ENCODE measurements at regions not wholly inside any gene's neighbourhood (a gene's known extent, or its start where the extent isn't known, plus 50 kb on each side); places are given as distances from the start of the nearest gene placed in this dataset.

DNA sequence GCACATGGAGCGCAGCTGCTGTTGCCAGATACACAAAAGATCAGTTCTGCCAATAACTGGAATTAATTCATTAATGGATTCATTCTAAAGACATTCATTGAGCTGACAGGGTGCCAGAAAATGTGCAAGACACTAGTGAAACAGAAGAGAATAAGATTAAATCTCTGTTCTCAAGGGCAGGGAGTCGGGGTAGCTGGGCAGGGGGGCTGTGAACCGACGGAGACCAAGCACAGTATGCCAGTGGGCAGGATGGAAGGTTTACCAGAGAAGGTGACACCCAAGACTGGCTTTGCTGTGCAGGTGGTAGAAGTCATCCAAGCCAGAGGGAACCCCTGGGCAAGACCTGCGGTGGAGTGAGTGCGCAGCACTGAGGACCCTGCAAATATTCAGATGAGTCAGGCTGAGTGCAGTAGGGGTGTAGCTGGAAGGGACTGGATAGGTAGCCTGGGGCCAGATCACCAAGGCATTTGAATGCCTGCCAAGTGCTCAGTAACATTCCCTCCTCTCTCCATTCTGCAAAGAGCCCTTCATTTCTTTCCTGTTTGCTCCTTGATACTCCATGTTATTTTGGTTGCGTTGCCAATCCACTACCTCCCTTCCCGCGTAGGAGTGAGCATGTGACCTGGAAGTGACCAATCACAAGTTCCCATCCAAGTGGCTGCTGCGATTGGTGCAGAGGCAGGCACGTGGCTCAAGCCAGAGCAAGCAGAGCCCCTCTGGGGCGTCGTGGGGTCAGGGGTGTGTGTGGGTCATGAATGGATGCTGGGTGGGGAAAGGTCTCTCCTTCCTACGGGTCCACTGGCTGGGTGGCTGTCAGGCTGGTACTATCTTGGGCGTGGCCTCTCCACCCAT is 413.1 kb downstream of the PTPRU start:
- H3K36me3 Mint-ChIP-seq (ENCODE audit: insufficient read depth) = no peaks in the 10 kb centered on the region
- DNase-seq (no peak), ATAC-seq (no peak)
- H3K9me3 Mint-ChIP-seq = no peaks in the 10 kb centered on the region
- no peak overlapping the region for H3K4me3 Mint-ChIP-seq
- no peaks in the 10 kb centered on the region for H3K4me1 Mint-ChIP-seq (ENCODE audit: low read depth)
- peaks cover 16% of the 10 kb centered on the region for H3K27me3 Mint-ChIP-seq (ENCODE audit: low read depth)

DNA sequence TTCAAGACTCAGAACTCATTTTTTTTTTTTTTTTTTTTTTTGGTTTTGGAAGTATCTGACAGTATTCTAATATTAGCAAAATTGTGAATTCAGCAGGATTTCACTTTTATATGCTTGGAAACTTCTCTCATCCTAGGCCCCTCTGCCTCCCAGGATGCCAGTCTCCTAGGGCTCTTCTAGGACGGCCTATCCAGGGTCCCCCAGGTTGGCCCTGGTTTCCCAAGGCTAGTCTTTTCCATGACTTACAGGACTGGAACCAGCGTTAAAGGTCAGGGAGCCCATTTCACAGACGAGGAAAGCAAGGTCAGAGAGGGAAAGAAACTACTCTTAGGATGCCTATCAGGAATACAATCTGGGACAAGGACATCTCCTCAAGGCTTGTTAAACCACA is 412.5 kb downstream of the PTPRU start:
- no peak for ATAC-seq
- no peak for DNase-seq
- Mint-ChIP-seq H3K9me3 (no peaks in the 10 kb centered on the region), H3K36me3 (ENCODE audit: insufficient read depth) (no peaks in the 10 kb centered on the region), H3K4me1 (ENCODE audit: low read depth) (no peaks in the 10 kb centered on the region), H3K27me3 (ENCODE audit: low read depth) (peaks cover 13% of the 10 kb centered on the region), H3K4me3 (no peak overlapping the region)

DNA sequence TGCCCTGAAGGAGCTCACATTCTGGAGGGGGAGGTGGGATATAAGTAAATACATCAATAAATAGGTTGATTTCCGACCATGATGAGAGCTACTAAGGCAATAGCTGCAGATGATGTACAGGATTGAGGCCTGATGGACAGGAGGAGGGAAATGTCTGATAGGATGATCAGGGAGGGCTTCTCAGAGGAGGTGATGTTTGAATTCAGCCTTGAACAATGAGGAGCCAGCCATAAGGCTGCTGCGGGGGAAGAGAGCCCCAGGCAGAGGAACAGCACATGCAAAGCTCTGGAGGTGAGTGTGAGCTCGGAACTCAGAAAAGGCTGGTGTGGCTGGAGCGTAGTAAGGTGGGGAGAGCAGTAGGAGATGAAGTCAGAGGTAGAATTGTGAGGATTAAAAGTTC is 411.7 kb downstream of the PTPRU start:
- DNase-seq = no peak
- no peak for ATAC-seq
- H3K4me3 Mint-ChIP-seq = no peak overlapping the region
- H3K36me3 Mint-ChIP-seq (ENCODE audit: insufficient read depth) = no peaks in the 10 kb centered on the region
- H3K4me1 Mint-ChIP-seq (ENCODE audit: low read depth) = no peaks in the 10 kb centered on the region
- peaks cover 9% of the 10 kb centered on the region for H3K27me3 Mint-ChIP-seq (ENCODE audit: low read depth)
- no peaks in the 10 kb centered on the region for H3K9me3 Mint-ChIP-seq

DNA sequence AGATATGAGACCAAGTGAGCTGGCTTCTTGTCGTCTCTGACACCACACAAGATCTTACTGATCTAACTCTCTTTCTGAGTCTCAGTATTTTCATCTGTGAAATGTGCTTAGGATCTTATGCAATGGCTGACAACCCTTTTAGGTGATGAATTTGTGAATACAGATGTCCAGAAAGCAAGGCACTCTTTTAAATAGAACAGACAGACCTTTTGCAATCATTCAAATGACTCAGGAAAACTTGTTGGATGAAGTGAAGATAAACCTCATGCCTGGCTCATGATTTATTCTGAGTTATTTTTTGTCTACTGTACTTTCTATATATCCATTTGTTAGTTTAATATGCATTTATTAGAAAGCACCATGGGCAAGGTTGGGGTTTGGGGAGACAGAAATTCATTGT is 411.3 kb downstream of the PTPRU start:
- H3K4me1 Mint-ChIP-seq (ENCODE audit: low read depth) = no peaks in the 10 kb centered on the region

DNA sequence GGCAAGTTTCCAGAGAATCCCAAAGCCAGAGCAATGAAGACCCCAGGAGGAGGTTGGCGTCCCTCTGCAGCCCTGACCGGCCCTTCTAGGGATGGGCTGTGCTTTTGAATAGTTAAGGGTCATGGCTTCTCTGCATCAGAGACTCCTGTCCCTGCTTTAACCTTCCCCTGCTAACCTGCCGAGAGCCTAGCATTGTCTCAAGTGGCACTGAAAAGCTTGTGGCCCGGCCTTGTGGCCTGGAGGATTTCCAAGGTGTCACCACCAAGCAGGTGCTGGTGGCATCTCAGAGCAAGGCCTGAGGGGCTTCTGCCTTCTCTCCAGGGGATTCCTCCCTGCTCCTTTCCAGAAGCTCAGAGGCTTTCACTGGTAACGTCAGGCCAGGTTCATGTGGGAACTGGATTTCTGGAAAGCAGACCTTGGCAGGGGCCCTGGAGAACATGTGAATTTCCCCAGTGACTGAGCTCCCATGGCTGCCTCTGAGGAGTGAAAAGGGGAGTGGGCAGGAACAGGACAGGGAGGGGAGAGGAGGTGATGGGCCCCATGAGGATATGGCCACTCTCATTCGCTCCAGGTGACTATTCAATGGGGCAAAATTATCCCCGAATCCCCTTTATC is 409.9 kb downstream of the PTPRU start:
- DNase-seq = no peak
- no peaks in the 10 kb centered on the region for H3K9me3 Mint-ChIP-seq
- H3K4me1 Mint-ChIP-seq (ENCODE audit: low read depth) = no peaks in the 10 kb centered on the region
- H3K4me3 Mint-ChIP-seq = no peak overlapping the region
- H3K36me3 Mint-ChIP-seq (ENCODE audit: insufficient read depth) = no peaks in the 10 kb centered on the region
- H3K27me3 Mint-ChIP-seq (ENCODE audit: low read depth) = peaks cover 9% of the 10 kb centered on the region
- ATAC-seq = no peak

More for the DNA sequence above, 411.3 kb downstream of the PTPRU start:
- peaks cover 9% of the 10 kb centered on the region for H3K27me3 Mint-ChIP-seq (ENCODE audit: low read depth)
- no peaks in the 10 kb centered on the region for H3K9me3 Mint-ChIP-seq
- ATAC-seq = no peak
- H3K36me3 Mint-ChIP-seq (ENCODE audit: insufficient read depth) = no peaks in the 10 kb centered on the region
- H3K4me3 Mint-ChIP-seq = no peak overlapping the region
- no peak for DNase-seq

DNA sequence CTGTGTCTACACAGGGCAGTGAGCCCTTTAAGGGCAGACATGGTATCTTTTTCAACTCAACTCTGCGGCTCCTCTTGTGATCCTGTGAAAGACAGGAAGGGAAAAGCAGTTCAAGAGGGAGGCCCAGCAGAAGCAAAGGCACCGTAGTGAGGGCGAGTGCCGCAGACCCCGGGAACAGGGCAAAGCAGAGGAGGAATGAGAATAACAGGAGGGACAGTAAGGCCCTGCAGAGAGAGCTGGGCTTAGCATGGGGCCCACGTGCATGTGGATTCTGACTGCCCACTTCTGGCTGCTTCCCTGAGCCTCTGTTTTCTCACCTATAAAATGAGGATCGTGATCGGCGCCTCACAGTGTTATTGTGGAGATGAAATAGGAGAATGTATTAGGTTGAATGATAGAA is 409.3 kb downstream of the PTPRU start:
- Mint-ChIP-seq H3K4me1 (ENCODE audit: low read depth) (no peaks in the 10 kb centered on the region), H3K9me3 (no peaks in the 10 kb centered on the region), H3K36me3 (ENCODE audit: insufficient read depth) (no peaks in the 10 kb centered on the region), H3K4me3 (no peak overlapping the region), H3K27me3 (ENCODE audit: low read depth) (peaks cover 12% of the 10 kb centered on the region)
- no peak for DNase-seq
- no peak for ATAC-seq

DNA sequence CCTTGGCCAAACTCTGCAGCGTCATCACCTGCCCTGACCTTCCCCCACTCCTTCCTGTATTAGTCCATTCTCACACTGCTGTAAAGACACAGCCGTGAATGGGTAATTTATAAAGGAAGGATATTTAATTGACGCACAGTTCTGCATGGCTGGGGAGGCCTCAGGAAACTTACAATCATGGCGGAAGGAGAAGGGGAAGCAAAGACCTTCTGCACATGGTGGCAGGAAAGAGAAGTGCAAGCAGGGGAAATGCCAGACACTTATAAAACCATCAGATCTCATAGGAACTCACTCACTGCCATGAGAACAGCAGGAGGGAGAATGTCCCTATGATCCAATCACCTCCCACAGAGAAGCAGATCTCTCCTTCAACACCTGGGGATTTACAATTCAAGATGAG is 408.5 kb downstream of the PTPRU start:
- Mint-ChIP-seq H3K4me1 (ENCODE audit: low read depth) (no peaks in the 10 kb centered on the region), H3K36me3 (ENCODE audit: insufficient read depth) (no peaks in the 10 kb centered on the region), H3K4me3 (no peak overlapping the region), H3K27me3 (ENCODE audit: low read depth) (peaks cover 12% of the 10 kb centered on the region), H3K9me3 (no peaks in the 10 kb centered on the region)
- ATAC-seq (no peak), DNase-seq (no peak)

DNA sequence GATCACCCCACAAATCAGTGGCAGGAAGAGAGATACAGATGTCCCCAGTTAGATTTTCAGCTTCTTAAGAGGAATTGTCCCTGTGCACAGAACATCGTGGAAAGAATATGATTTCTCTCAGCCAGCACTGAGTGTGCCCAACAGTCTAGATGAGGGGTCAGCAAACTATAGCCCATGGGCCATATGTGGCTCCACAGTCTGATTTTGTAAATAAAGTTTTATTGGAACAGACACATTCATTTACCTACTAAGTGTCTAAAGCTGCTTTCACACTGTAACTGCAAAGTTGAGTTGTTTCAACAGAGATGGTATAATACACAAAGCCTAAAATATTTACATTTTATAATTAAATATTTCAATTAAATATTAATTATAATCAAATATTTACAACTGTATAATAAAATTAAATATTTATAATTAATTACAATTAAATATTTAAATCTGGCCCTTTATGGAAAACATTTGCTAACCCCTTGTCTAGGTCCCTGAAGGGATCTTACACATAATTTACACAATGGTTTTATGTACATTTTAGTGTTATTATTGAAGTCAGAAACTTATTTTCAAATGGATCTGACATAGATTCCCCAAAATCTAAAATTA is 407.6 kb downstream of the PTPRU start:
- no peaks in the 10 kb centered on the region for H3K4me1 Mint-ChIP-seq (ENCODE audit: low read depth)
- ATAC-seq (no peak), DNase-seq (no peak)
- no peaks in the 10 kb centered on the region for H3K9me3 Mint-ChIP-seq
- no peak overlapping the region for H3K4me3 Mint-ChIP-seq
- H3K36me3 Mint-ChIP-seq (ENCODE audit: insufficient read depth) = no peaks in the 10 kb centered on the region
- peaks cover 12% of the 10 kb centered on the region for H3K27me3 Mint-ChIP-seq (ENCODE audit: low read depth)

DNA sequence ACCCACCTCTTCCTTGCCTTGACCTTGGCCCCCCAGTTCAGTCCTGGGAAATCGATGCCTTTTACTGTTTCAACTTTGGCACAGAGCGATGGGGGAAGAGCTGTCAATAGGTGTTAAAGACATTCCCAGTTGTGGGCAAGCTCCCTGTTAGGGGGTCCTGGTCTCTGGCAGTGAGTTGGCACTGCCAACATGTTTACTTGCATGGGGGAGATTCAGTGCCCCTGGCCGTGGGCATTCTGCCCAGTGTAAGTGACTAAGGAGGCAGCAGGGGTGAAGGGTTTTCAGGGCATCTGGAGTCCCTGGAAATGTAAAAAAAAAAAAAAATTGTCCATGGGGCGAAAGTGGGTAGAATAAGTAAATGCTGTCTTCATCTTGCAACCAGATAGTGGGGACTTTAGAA is 407.0 kb downstream of the PTPRU start:
- no peaks in the 10 kb centered on the region for H3K4me1 Mint-ChIP-seq (ENCODE audit: low read depth)
- DNase-seq (no peak), ATAC-seq (no peak)
- H3K4me3 Mint-ChIP-seq = no peak overlapping the region
- peaks cover 11% of the 10 kb centered on the region for H3K27me3 Mint-ChIP-seq (ENCODE audit: low read depth)
- no peaks in the 10 kb centered on the region for H3K36me3 Mint-ChIP-seq (ENCODE audit: insufficient read depth)
- no peaks in the 10 kb centered on the region for H3K9me3 Mint-ChIP-seq

DNA sequence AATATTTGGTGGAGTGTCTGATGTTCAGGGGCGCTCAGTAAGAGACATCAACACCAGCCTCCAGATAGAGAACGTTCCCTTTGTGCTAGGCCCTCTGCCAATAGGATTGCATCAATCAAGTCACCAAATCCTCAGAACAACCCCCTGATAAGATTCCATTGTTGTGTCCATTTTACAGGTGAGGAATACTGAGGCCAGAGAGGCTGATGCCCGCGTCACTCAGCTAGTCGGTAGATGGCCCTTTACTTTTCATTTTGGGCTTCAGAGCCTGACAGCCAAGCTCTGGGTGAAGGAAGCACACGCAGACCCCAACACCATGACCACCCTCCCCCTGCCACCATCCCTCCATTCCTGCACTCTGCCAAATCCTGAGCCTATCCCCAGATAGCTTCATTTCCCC is 406.2 kb downstream of the PTPRU start:
- DNase-seq (no peak), ATAC-seq (no peak)
- Mint-ChIP-seq H3K36me3 (ENCODE audit: insufficient read depth) (no peaks in the 10 kb centered on the region), H3K4me3 (no peak overlapping the region), H3K9me3 (no peaks in the 10 kb centered on the region), H3K27me3 (ENCODE audit: low read depth) (peaks cover 6% of the 10 kb centered on the region), H3K4me1 (ENCODE audit: low read depth) (no peaks in the 10 kb centered on the region)

DNA sequence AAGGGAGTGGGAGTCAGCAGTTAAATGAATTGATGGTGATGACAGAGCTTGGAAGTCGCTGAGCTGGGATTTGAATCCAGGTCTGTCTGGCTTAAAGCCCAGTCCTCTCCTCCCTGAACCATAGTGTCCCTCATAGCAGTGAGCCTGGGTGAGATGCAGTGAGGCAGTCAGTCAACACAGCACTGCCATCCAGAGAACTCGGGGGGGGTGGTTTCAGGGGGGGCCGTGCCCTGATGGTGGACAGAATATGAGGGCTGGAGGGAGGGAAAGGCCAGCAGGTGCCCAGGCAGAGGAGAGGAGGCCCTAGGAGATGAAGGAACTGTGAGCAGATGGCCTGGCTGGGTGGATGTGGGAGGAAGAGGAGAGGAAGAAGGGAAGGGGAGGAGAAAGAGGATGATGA is 405.6 kb downstream of the PTPRU start:
- H3K36me3 Mint-ChIP-seq (ENCODE audit: insufficient read depth) = no peaks in the 10 kb centered on the region
- no peak overlapping the region for H3K4me3 Mint-ChIP-seq
- DNase-seq (no peak), ATAC-seq (no peak)
- H3K27me3 Mint-ChIP-seq (ENCODE audit: low read depth) = peaks cover 5% of the 10 kb centered on the region
- H3K4me1 Mint-ChIP-seq (ENCODE audit: low read depth) = no peaks in the 10 kb centered on the region
- H3K9me3 Mint-ChIP-seq = no peaks in the 10 kb centered on the region

DNA sequence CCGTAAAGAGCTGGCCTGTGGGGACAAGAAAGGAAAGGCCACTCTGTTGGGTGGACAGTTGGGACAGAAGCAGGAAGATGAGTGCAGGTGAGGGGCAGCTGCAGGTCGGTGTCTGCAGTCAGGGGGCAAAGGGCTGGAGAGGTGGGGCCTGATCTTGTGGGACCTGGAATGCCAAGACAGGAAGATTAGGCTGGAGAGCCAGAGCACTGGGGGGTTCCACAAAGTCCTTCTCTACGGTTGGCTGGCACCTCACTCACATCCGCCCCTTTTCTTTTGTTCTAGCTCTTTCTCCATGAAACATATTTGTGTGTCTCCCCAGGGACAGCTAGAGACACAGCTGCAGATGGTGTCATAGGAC is 404.1 kb downstream of the PTPRU start:
- no peaks in the 10 kb centered on the region for H3K4me1 Mint-ChIP-seq (ENCODE audit: low read depth)
- DNase-seq = no peak
- no peak overlapping the region for H3K4me3 Mint-ChIP-seq
- no peak for ATAC-seq
- H3K27me3 Mint-ChIP-seq (ENCODE audit: low read depth) = peaks cover 7% of the 10 kb centered on the region
- no peaks in the 10 kb centered on the region for H3K36me3 Mint-ChIP-seq (ENCODE audit: insufficient read depth)
- H3K9me3 Mint-ChIP-seq = no peaks in the 10 kb centered on the region

DNA sequence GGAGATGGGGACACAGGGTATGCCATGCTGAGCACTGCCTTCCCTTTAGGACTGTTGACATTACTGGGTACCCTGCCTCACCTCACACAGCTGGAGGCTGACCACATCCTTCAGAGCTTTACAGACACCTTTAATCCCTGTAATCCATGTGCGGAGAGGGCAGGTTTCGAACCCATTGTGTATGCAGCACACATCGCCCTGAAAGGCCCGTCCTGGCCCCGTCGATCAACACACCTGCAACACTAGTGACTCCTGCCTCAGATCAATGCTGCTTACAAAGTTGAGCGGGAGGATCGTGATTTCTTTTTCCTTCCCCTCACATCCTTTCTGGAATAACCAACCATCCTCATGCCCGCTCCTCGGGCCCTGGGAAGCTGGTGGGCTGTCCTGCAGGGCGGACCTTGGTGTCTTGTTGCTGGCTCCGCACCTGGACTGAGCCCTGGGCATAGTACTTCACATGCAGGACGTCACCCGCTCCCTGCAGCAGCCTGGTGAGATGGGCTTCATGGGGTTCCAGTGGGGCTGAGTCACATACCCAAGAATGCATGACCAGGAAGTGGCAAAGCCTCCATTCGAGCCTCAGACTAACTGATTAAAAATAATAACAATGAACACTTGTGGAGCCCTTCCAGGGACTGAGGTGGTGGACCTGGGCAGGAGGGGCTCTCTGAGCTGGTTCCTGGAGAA is 403.6 kb downstream of the PTPRU start:
- H3K4me1 Mint-ChIP-seq (ENCODE audit: low read depth) = no peaks in the 10 kb centered on the region
- ATAC-seq = no peak
- H3K9me3 Mint-ChIP-seq = no peaks in the 10 kb centered on the region
- H3K4me3 Mint-ChIP-seq = no peak overlapping the region
- H3K36me3 Mint-ChIP-seq (ENCODE audit: insufficient read depth) = no peaks in the 10 kb centered on the region
- peaks cover 7% of the 10 kb centered on the region for H3K27me3 Mint-ChIP-seq (ENCODE audit: low read depth)
- no peak for DNase-seq

DNA sequence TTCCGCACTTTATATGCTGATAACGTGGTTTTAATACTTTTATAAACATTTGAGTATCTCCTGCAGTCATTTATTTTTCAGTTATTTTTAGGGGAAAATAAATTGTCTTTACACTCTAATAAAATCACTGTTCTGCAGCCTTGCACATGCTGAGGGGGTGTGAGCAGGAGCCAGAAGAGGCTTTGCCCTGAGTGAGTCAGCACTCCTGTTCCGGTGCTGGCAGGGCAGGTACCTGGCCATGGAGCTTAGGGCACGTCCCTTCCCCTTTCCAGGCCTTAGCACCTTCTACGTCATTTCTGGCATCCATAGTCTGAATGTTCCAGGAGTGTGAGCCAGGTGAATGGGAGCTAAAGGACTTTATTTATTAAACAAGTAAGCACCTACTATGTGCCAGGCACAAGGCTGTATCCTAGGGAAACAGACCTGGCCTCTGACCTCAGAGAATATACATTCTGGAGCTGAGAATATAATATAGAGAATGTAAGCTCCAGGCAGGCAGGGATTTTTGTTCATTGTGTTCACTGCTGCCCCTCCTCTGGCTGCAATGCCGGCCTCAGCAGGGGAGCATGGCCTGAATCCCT is 402.9 kb downstream of the PTPRU start:
- H3K27me3 Mint-ChIP-seq (ENCODE audit: low read depth) = peaks cover 5% of the 10 kb centered on the region
- no peaks in the 10 kb centered on the region for H3K36me3 Mint-ChIP-seq (ENCODE audit: insufficient read depth)
- no peaks in the 10 kb centered on the region for H3K9me3 Mint-ChIP-seq
- ATAC-seq (no peak), DNase-seq (no peak)
- H3K4me1 Mint-ChIP-seq (ENCODE audit: low read depth) = no peaks in the 10 kb centered on the region
- no peak overlapping the region for H3K4me3 Mint-ChIP-seq

All from activated T-cell treated with anti-CD3 and anti-CD28 coated beads, Interleukin-2, amount 50 U/mL, for 4 hours (primary cell).